CD4-positive, alpha-beta T cell (primary cell): ENCODE measurements at regions not wholly inside any gene's neighbourhood (a gene's known extent, or its start where the extent isn't known, plus 50 kb on each side); places are given as distances from the start of the nearest gene placed in this dataset.

Experiments
- ATAC-seq: fragments of 200-7000 bp; cut with Tn5 transposase; one replicate; pipeline ENCODE4 v1.10.0; 2022; ENCODE audit warnings: mild to moderate bottlenecking; ENCODE audit not compliant: poor library complexity
- CTCF ChIA-PET: fragments of 350-600 bp; sonication (Branson Sonifier 250); formaldehyde crosslinking; loops from one replicate; lab custom pipeline; 2021; ENCODE audit warnings: antibody characterized with exemption, inconsistent platforms; lab: Charles Lee
- POLR2A ChIA-PET: fragments of 350-600 bp; sonication (Branson Sonifier 250); formaldehyde crosslinking; loops from one replicate; lab custom pipeline; 2021; ENCODE audit warnings: antibody characterized with exemption, inconsistent platforms; lab: Charles Lee
- DNase-seq, 14 experiments: peaks; one replicate each; pipeline ENCODE4 v3.0.0-alpha.2; 2013 to 2020; ENCODE audit warnings: mixed read lengths in 2 of 14
- H3K27ac ChIP-seq, 2 donors: one replicate each; pipeline versions ENCODE4 v1.5.1 to v1.7.0; 2013; ENCODE audit warnings: low read length in 2 of 2, low read depth in 1 of 2, mild to moderate bottlenecking in 1 of 2
- H3K27me3 ChIP-seq, 2 experiments: 1 replicate in 1 of 2; 2 replicates in 1 of 2; pipeline versions ENCODE4 v1.6.1 to v1.7.0; 2013; ENCODE audit warnings: low read length in 2 of 2, control low read depth in 1 of 2, mild to moderate bottlenecking in 1 of 2, moderate library complexity in 1 of 2; ENCODE audit not compliant: insufficient read depth in 2 of 2, control insufficient read depth in 1 of 2
- H3K36me3 ChIP-seq: one replicate; pipeline ENCODE4 v1.6.1; 2013; ENCODE audit warnings: low read length, control low read depth; ENCODE audit not compliant: insufficient read depth
- H3K4me1 ChIP-seq: one replicate; pipeline ENCODE4 v1.6.1; 2013; ENCODE audit warnings: low read length, control low read depth; ENCODE audit not compliant: insufficient read depth
- H3K4me3 ChIP-seq: one replicate; pipeline ENCODE4 v1.5.1; 2013; ENCODE audit warnings: mild to moderate bottlenecking, low read length, moderate library complexity
- H3K9me3 ChIP-seq, 2 experiments: 1 replicate in 1 of 2; 2 replicates in 1 of 2; pipeline versions ENCODE4 v1.6.1 to v1.7.0; 2013; ENCODE audit warnings: low read length in 2 of 2, mild to moderate bottlenecking in 2 of 2, control low read depth in 1 of 2, moderate library complexity in 1 of 2; ENCODE audit not compliant: control insufficient read depth in 1 of 2, insufficient read depth in 1 of 2
- H3K27ac Mint-ChIP-seq: one replicate; pipeline ENCODE4 v1.8.0; 2020; ENCODE audit warnings: mixed read lengths
- H3K27me3 Mint-ChIP-seq: one replicate; pipeline ENCODE4 v1.8.0; 2021; ENCODE audit warnings: mixed read lengths
- H3K36me3 Mint-ChIP-seq: one replicate; pipeline ENCODE4 v1.8.0; 2021; ENCODE audit warnings: low read depth, mixed read lengths
- H3K4me1 Mint-ChIP-seq: one replicate; pipeline ENCODE4 v1.8.0; 2021; ENCODE audit warnings: low read depth, mixed read lengths
- H3K4me3 Mint-ChIP-seq: one replicate; pipeline ENCODE4 v1.8.0; 2020; ENCODE audit warnings: mild to moderate bottlenecking, mixed read lengths
- H3K9me3 Mint-ChIP-seq: one replicate; pipeline ENCODE4 v1.8.0; 2020; ENCODE audit warnings: mixed read lengths
- CTCF ChIP-seq: fragments of 200-600 bp; IDR thresholded peaks from one replicate; pipeline ENCODE4 v1.8.0; 2022; ENCODE audit warnings: antibody characterized with exemption, mild to moderate bottlenecking
- intact Hi-C, 2 experiments: fragments of 100-400 bp; cut with DNase I in 1 of 2; cut with micrococcal nuclease in 1 of 2; formaldehyde crosslinking; loops; one replicate each; pipeline versions ENCODE4 v1.15.1 to v1.9.0; 2023 to 2025; cut with DNase I, micrococcal nuclease

DNA sequence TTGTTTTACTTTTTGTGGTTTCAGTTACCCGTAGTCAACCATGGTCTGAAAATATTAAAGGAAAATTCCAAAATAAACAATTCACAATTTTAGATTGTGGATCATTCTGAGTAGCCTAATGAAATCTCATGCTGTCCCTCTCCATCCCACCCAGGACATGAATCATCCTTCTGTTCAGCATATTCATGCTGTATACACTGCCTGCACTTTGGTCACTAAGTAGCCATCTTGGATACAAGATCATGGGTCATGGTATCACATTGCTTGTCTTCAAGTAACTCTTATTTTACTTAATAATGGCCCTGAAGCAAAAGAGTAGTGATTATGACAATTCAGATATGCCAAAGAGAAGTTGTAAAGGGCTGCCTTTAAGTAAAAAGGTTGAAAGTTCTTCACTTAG lies 536.5 kb upstream of the ACO1 start:
- no peak overlapping the region for H3K4me3 Mint-ChIP-seq
- no peak for TF ChIP-seq CTCF
- no peaks in the 10 kb centered on the region for H3K36me3 ChIP-seq
- H3K27me3 Mint-ChIP-seq, result peaks cover 5% of the 10 kb centered on the region
- no peaks in the 10 kb centered on the region for H3K4me1 ChIP-seq
- H3K36me3 Mint-ChIP-seq, result no peaks in the 10 kb centered on the region
- ChIA-PET POLR2A (no interaction called here), CTCF (no interaction called here)
- ATAC-seq (no peak), DNase-seq (no peak)
- intact Hi-C loops, result no loop called here
- no peak overlapping the region for H3K4me3 ChIP-seq
- H3K27me3 ChIP-seq, result no peaks in the 10 kb centered on the region
- no peak overlapping the region for H3K27ac Mint-ChIP-seq
- H3K9me3 Mint-ChIP-seq, result no peaks in the 10 kb centered on the region
- no peak overlapping the region for H3K27ac ChIP-seq
- H3K4me1 Mint-ChIP-seq, result no peaks in the 10 kb centered on the region
- peaks cover 0 to 3% of the 10 kb centered on the region in 2 experiments for H3K9me3 ChIP-seq

DNA sequence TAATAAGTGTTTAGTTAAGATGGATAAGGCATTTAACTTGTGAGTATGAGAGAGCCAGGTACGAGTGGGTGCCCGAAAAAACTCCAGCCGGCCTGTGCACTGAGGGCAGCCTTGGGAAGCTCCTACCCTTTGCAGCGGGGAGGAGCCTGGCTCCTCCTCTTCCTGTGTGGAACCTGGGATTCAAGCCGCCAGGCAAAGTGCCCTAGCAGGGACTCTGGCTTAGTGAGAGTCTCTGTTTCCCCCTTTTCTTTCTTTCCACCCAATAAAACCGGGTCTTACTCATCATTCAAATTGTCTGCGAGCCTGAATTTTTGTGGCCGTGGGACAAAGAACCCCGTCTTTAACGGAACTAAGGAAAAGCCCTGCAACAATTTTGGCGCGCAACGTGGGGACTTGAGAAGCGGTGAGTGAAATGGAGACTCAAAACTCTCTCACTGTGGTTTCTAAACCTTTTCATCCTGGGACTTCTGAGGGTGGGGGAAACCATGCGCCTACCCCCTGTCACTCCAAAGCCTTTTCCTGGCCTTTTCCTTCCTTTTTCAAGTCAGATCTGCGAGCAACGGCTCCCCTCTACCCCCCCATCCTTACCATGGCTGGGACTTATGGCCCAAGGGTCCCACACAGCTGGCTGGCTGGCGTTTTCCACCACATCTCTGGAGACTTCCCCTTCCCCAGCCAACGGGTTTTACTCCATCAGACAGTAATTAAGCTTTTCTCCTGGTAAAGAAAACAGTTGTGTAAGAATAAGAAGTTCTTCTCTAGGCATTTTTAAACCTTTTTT lies 535.7 kb upstream of the ACO1 start:
- Histone ChIP-seq H3K4me1 (no peaks in the 10 kb centered on the region), H3K27me3 (no peaks in the 10 kb centered on the region), H3K9me3 (peaks cover 0 to 3% of the 10 kb centered on the region in 2 experiments), H3K36me3 (no peaks in the 10 kb centered on the region), H3K4me3 (no peak overlapping the region), H3K27ac (no peak overlapping the region)
- DNase-seq, result no peak
- Mint-ChIP-seq H3K27me3 (peaks cover 5% of the 10 kb centered on the region), H3K36me3 (no peaks in the 10 kb centered on the region), H3K4me3 (no peak overlapping the region), H3K4me1 (no peaks in the 10 kb centered on the region), H3K27ac (no peak overlapping the region), H3K9me3 (no peaks in the 10 kb centered on the region)
- no peak for TF ChIP-seq CTCF
- no peak for ATAC-seq
- CTCF ChIA-PET, result no interaction called here
- POLR2A ChIA-PET, result no interaction called here
- intact Hi-C loops, result no loop called here

DNA sequence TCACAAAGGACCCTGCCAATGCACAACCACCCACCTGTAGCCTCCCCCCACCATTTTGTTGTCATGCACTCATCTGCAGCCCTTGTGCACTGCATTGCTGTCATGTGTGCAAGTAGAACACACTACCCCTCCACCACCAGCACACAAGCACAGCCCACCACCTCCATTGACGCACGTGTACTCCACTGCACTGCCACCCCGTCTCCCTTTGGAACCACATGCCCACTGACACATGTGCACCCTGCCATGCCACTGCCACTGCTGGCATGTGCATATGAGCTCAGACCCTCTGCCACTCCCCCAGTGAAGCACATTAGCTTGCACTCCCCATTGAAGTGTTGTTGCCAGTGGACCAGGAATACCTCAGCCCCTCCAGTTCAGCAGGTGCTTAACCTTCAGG lies 530.3 kb upstream of the ACO1 start:
- Mint-ChIP-seq H3K4me3 (no peak overlapping the region), H3K27ac (no peak overlapping the region), H3K36me3 (no peaks in the 10 kb centered on the region), H3K27me3 (peaks cover 5% of the 10 kb centered on the region), H3K4me1 (no peaks in the 10 kb centered on the region), H3K9me3 (no peaks in the 10 kb centered on the region)
- no peak for ATAC-seq
- H3K4me1 ChIP-seq, result no peaks in the 10 kb centered on the region
- no peak for DNase-seq
- H3K27ac ChIP-seq, result no peak overlapping the region
- H3K36me3 ChIP-seq, result no peaks in the 10 kb centered on the region
- CTCF ChIA-PET, result no interaction called here
- peaks cover 0 to 3% of the 10 kb centered on the region in 2 experiments for H3K9me3 ChIP-seq
- H3K27me3 ChIP-seq, result no peaks in the 10 kb centered on the region
- intact Hi-C loops, result no loop called here
- H3K4me3 ChIP-seq, result no peak overlapping the region
- TF ChIP-seq CTCF, result no peak
- POLR2A ChIA-PET, result no interaction called here
